WTC11 (cell line): ENCODE measurements at regions not wholly inside any gene's neighbourhood (a gene's known extent, or its start where the extent isn't known, plus 50 kb on each side); places are given as distances from the start of the nearest gene placed in this dataset.

ENCODE experiments used
- CREB1 ChIP-seq: sonication (generic); formaldehyde crosslinking; IDR thresholded peaks from 2 replicates; pipeline ENCODE4 v1.8.0; 2023; ENCODE audit warnings: mild to moderate bottlenecking, missing genetic modification reagents
- CTCF ChIP-seq: fragments of 200-600 bp; IDR thresholded peaks from 2 replicates; pipeline ENCODE4 v1.8.0; 2022; ENCODE audit warnings: antibody characterized with exemption
- ESRRA ChIP-seq: sonication (generic); formaldehyde crosslinking; IDR thresholded peaks from 2 replicates; pipeline ENCODE4 v1.8.1; 2022; ENCODE audit warnings: mild to moderate bottlenecking, missing genetic modification reagents, borderline replicate concordance
- MAX ChIP-seq: sonication (generic); formaldehyde crosslinking; IDR thresholded peaks from 2 replicates; pipeline ENCODE4 v1.8.0; 2022; ENCODE audit warnings: mild to moderate bottlenecking, missing genetic modification reagents
- ZNF263 ChIP-seq: sonication (generic); formaldehyde crosslinking; IDR thresholded peaks from 2 replicates; pipeline ENCODE4 v1.8.1; 2022; ENCODE audit warnings: low read depth, mild to moderate bottlenecking, moderate library complexity, missing genetic modification reagents

- TF ChIP-seq MAX (CRISPR knock-in tag), result no peak
- no peak for TF ChIP-seq CTCF
- TF ChIP-seq CREB1 (CRISPR knock-in tag), result no peak
- TF ChIP-seq ZNF263 (CRISPR knock-in tag), result no peak
- no peak for TF ChIP-seq ESRRA (CRISPR knock-in tag)
These were observed 1098.8 kb upstream of the IGFBP7 start for GRCh38 chr4:58209001-58209400.
